A549 (cell line): ENCODE measurements at regions not wholly inside any gene's neighbourhood (a gene's known extent, or its start where the extent isn't known, plus 50 kb on each side); places are given as distances from the start of the nearest gene placed in this dataset.

Experiments used
- BHLHE40 ChIP-seq: IDR thresholded peaks from 2 replicates; pipeline ENCODE4 v1.6.1; 2012; ENCODE audit warnings: low read depth, low read length, inconsistent platforms
- CEBPB ChIP-seq, 2 experiments: fragments of >200 bp in 1 of 2; sonication (Bioruptor Twin) in 1 of 2; formaldehyde crosslinking in 1 of 2; IDR thresholded peaks; 2 replicates each; pipeline ENCODE4 v1.6.1; 2012 to 2016
- CTCF ChIP-seq: fragments of >200 bp; sonication (Bioruptor Twin); formaldehyde crosslinking; IDR thresholded peaks from 3 replicates; pipeline ENCODE4 v1.5.1; 2016
- EP300 ChIP-seq, 2 experiments: fragments of >200 bp; sonication (Bioruptor Twin); formaldehyde crosslinking; IDR thresholded peaks; 2 replicates in 1 of 2; 3 replicates in 1 of 2; pipeline ENCODE4 v1.6.1; 2016 to 2017
- JUN ChIP-seq, 2 experiments: fragments of >200 bp; sonication (Bioruptor Twin); formaldehyde crosslinking; IDR thresholded peaks; 2 replicates in 1 of 2; 3 replicates in 1 of 2; pipeline ENCODE4 v1.6.1; 2016 to 2017
- POLR2A ChIP-seq: IDR thresholded peaks from 2 replicates; pipeline ENCODE4 v1.6.1; 2012; ENCODE audit warnings: mild to moderate bottlenecking, low read length
- RCOR1 ChIP-seq: fragments of 150-350 bp; IDR thresholded peaks from 2 replicates; pipeline ENCODE4 v1.6.1; 2014; ENCODE audit warnings: antibody characterized with exemption, low read length, low read depth
- SMC3 ChIP-seq: fragments of >200 bp; sonication (Bioruptor Twin); formaldehyde crosslinking; IDR thresholded peaks from 3 replicates; pipeline ENCODE4 v1.6.1; 2018; ENCODE audit warnings: inconsistent platforms
- SREBF2 ChIP-seq: fragments of 450-650 bp; IDR thresholded peaks from 2 replicates; pipeline ENCODE4 v1.6.1; 2014; ENCODE audit warnings: mild to moderate bottlenecking, moderate library complexity
- ZSCAN20 ChIP-seq: fragments of 250-450 bp; sonication (Bioruptor Pico); IDR thresholded peaks from 2 replicates; pipeline ENCODE4 v1.8.0; 2022; ENCODE audit warnings: mild to moderate bottlenecking, moderate library complexity
- TF ChIP-seq, protein P1 (sequence below): IDR thresholded peaks from 2 replicates; pipeline ENCODE4 v1.6.1; 2012; ENCODE audit warnings: low read depth, borderline replicate concordance
- TF ChIP-seq, protein P2 (sequence below): IDR thresholded peaks from 2 replicates; pipeline ENCODE4 v1.6.1; 2012

- TF ChIP-seq, protein P1, sequence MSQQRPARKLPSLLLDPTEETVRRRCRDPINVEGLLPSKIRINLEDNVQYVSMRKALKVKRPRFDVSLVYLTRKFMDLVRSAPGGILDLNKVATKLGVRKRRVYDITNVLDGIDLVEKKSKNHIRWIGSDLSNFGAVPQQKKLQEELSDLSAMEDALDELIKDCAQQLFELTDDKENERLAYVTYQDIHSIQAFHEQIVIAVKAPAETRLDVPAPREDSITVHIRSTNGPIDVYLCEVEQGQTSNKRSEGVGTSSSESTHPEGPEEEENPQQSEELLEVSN: no peak
- TF ChIP-seq CEBPB (IDR thresholded peaks at IDR 0.05) (no peak), JUN (IDR thresholded peaks at IDR 0.05) (no peak), SMC3 (no peak), BHLHE40 (no peak), RCOR1 (no peak), ZSCAN20 (no peak), CTCF (no peak), EP300 (IDR thresholded peaks at IDR 0.05) (no peak), POLR2A (no peak), SREBF2 (no peak)
- TF ChIP-seq, protein P2, sequence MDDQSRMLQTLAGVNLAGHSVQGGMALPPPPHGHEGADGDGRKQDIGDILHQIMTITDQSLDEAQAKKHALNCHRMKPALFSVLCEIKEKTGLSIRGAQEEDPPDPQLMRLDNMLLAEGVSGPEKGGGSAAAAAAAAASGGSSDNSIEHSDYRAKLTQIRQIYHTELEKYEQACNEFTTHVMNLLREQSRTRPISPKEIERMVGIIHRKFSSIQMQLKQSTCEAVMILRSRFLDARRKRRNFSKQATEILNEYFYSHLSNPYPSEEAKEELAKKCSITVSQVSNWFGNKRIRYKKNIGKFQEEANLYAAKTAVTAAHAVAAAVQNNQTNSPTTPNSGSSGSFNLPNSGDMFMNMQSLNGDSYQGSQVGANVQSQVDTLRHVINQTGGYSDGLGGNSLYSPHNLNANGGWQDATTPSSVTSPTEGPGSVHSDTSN: no peak
Measured at GRCh38 chr13:106675311-106675710, 107.4 kb upstream of the ARGLU1 start.
